MV-4-11 (cell line): ENCODE measurements at regions not wholly inside any gene's neighbourhood (a gene's known extent, or its start where the extent isn't known, plus 50 kb on each side); places are given as distances from the start of the nearest gene placed in this dataset.
A peak's percentile ranks its signal among the peaks of the same experiment; 100 is the strongest.

Source experiments
- DNase-seq: peaks from one replicate; lab custom pipeline; 2025; lab: John Stamatoyannopoulos, UW

DNA sequence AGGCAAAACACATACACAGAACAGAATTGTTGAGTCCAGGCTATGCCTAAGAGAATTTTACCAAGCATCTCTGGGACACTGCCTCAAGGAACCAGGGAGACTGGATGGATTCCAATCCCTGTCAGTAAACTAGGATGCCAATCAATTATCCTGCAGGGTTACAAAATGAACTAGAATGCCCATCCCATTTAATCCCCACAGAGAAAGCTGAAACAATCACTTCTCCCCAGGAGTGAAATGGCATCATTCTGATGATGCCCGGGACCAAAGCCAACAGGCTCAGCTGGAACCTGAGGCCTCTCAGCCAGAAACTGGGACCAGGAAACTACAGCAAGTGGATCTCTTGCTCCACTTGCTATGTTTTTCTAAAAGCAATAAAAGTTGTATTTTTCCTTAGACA is 130.0 kb upstream of the TJP1 start:
- DNase-seq = no peak

DNA sequence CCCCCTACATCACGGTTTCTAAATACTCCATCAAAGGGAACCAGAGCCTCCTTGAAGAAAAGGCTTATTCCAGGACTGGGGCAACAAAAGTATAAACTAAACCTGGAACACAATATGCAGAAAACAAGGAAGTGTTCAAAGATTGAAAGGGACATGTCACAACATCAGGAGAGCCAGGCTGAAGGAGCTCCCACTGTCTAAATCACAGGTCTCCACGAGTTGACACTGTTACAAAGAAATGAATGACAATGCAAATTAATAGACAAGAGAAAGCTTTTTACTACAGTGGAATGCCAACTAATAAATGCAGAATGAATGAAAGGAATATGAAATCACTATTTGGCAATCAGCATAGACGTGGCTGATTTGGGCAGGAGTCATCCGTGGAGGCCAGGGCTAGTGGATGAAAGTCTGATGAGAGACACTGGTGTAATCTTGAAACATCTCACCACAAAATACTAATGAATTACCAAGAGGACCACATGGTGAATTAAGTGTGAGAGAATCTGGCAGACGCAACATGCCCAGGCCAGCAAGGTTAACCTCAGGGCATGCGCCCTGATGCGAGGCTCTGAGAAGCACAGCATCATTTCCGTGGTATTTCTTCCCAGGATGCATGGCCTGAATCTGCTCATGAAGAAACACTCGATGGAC is 123.8 kb upstream of the TJP1 start:
- no peak for DNase-seq

DNA sequence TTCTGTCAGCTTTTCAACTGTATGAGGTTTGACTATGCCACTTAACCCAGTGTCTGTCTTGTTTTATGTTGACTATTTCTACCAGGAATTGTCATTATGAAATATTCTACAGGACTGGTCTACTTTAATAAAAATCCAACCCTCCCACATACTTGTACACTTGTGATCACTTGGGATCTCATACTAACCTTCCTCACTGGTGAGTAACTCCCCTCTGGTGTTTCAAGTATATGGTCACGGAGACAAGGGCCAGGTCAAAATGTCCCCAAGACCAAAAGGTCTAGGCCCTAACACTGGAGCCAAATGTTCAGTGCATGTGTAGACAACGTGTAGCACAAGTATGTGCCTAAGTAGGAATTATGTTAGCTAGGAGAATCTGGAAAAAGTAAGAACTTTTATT is 122.7 kb upstream of the TJP1 start:
- DNase-seq = no peak

GRCh38 chr15:29942548-29942947 is 120.3 kb upstream of the TJP1 start:
- no peak for DNase-seq

GRCh38 chr15:29942143-29942542 is 119.9 kb upstream of the TJP1 start:
- DNase-seq = no peak

- no peak for DNase-seq
Measured at GRCh38 chr15:29939404-29939803, 117.1 kb upstream of the TJP1 start.

- no peak for DNase-seq
Measured at GRCh38 chr15:29938361-29939335, 116.4 kb upstream of the TJP1 start.

GRCh38 chr15:29937956-29938355 is 115.7 kb upstream of the TJP1 start:
- DNase-seq = no peak

DNA sequence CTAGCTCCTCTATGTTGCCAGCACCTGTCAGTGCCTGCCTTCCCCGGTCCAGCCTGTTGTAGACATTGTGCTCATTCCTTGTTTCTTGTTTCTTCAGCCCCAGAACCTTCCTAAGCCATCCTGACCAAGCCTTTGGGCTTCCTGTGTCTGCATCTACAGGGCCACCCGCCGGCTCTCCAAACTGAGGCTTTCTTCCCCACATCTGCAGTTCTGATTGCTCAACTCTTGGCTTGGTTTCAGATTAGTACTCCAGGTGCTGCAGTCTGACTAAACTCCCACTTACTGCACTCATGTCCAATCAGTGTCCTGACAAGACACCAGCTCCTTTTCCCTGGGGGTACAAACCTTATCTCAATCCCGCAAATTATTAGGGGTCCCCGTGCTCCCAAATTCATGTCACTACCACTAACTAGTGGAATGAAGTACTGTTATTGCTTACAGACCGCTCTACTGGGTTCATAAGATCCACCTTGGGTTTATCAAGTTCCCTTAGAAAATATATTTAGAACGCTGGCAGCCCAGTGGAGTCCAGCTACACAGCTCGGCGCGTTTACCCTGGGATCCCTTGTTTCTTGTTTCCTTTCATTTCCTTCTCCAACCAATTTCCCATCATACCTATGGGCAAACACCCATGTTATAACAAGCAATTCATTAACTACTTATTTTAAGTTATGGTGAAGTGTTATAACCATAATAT is 114.2 kb upstream of the TJP1 start:
- DNase-seq = no peak

DNA sequence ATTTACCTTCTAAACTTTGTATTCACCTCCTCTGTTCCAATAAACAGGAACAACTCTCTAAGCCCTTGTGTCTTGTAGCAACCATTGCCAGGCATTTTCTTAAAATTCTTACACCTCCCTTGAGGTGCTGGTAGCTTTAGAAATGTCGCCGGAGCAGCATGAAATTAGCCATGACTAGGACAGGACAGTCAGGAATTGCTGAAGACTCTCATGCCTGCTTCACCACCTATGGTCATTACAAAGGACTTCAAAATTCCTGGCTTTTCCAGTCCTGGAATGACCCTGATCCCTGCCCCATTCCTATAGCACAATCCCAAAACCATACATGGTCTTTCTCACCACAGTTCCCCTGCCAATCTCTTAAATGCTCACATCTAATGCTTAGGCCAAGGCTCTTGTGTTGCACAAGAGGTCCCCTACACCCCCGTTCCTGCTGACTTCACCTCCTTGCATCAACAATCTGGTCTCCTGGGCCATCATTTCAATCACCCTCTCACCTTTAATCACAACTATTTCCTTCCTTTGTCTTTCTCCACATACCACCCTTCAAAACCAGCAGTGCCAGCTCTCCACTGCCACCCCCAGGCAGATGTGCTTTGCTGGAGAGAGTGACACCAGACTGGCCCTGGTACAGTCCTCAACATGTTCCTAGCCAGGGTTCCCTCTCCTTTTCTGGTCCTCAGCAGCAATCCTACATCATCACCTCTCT is 113.2 kb upstream of the TJP1 start:
- no peak for DNase-seq

DNA sequence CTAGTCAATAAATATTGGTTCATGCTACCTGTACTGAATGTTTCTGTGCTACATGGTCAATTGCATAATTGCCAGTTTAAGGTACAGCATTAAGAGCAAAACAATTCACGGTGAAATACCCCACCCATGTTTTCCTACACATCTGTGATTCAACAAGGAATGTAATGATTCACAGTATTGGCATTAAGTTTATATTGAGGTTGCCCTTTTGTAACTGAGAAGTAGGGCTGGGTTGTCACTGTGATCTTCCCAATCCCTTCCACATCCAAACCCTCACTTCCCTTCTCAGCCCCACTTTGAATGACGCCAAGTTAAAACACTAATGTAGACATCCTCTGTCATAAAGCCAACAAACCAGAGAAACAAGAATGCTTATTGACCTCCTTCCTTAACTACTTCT is 112.0 kb upstream of the TJP1 start:
- no peak for DNase-seq

DNA sequence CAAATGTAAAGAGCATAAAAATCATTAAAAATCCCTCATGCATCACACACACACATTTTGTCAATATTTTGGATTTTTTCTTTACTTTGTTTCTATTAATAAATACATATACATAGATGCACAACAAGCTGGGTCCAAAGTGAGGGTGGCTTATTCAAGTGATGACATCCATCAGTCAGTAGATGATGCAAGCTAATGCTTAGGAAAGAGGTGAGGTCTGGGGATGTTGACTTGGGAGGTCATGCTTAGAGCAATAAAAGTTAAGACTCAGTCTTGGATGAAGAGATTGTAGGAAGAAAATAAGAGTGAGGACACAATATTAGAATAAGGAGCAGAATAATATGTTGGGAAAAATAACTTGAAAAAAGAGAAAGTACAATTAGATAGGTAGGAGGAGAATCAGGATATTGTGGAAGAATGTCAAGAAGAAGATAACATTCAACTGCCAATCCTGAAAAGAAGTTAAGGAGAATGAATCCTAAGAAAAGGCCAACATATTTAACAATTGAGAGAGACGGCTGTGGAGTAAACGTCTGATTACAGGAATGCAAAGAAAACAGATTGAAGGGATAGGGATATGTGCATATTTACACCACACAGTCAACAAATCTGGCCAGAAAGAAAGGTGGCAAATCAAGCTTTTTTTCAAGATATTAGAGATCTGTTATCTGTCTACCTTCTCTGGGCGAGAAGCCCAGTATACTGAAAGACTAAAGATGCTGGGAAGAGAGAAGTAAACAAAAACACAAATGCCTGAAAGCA is 111.0 kb upstream of the TJP1 start:
- no peak for DNase-seq

- DNase-seq = no peak
Measured at GRCh38 chr15:29926083-29926388, 103.8 kb upstream of the TJP1 start.

DNA sequence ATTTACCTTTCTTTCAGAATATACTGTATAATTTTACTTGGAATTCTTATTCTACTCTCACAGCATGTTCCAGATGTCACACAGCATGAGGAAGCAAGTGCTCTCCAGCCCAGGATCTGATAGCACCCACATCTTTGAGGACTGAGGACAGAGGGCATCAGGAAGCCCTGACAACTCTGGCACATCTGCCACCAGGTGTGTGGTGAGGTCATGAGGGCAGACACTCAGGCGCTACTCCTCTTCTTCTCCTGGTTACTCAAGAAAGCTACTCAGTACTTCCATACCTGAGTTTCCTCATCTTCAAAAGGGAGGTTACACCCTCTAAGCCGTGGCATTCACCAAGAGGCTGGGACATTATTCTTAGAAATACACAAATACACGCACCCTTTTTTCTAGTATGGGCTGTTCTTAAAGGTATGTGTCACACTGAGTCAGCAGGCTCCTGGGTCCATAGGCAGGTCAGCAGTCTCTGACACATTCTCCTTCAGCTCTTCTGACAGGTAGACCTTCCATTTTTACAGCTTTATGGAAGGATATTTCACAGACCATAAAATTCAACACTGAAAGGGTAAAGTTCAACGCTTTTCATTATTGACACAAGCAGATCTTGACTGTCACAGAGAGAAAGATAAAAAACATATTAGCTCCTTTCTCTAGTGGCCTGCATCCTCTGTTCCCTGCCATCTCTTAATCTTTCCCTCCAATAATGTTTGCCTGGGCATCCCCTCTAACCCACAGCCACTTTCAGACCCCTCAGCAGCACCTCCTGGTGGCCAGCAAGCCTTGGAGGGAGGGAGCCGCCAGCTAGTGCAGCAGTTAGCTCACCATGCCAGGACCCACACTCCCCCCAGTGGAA is 103.2 kb upstream of the TJP1 start:
- peak; percentile 24 for DNase-seq

GRCh38 chr15:29924750-29925149 is 102.5 kb upstream of the TJP1 start:
- no peak for DNase-seq

DNA sequence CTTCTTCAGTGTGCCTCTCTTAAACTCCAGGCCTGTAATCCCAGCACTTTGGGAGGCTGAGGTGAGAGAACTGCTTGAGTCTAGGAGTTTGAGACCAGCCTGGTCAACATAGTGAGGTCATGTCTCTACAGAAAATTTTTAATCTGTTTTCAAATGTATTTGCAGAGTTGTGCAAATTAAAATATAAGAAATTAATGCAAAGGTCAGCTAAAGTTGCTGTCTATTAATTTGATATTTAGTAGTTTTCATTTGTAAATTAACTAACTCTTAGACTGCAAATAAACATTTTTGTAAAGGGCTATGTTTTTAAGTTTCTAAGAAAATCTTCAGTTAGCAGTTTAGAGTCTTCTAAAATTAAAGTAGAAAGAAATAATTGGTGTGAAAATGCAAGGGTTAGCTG is 99.9 kb upstream of the TJP1 start:
- DNase-seq = no peak

GRCh38 chr15:29921130-29921601 is 98.9 kb upstream of the TJP1 start:
- no peak for DNase-seq

DNA sequence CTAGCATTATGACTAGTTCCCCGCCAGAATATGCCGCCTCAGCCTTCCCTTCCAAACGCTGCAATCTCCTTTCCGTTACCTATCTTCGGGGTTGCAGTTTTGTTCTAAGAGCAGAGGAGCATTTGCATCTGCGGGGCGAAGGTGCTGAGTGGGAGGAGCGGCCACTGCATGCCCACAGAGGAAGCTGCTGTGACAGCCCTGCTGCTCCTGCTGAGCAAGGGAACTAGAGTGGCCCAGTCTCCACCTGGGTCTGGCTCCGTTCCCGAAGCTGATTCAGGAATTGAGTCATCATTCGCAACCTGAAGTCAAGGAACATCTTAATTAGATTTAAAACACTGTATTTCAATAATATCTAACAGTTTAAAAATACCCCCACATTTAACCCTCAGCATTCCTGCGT is 98.2 kb upstream of the TJP1 start:
- DNase-seq = no peak

DNA sequence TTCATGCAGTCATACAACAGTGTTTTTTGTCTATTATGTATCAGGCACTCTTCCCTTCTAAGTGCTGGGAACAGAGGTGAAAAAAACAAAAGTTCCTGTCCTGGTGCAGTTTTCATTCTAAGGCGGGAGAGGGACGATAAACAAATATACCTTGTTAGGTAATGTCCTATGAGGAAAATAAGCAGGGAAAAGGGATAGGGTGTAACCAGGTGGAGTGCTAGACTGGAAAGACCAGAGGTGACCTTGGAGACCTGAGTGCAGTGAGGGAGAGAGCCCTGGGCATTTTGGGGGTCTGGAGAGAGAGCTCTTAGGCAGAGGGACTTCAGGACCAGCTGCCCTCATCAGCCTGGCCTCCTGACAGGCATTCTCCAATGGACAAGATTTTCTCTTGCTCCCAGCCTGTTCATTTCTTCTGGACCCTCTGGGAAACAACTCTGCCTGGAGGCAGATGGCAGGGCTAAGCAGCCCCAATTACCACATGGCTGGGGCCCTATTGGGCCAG is 97.2 kb upstream of the TJP1 start:
- no peak for DNase-seq
